GM23248 (cell line): ENCODE measurements at regions not wholly inside any gene's neighbourhood (a gene's known extent, or its start where the extent isn't known, plus 50 kb on each side); places are given as distances from the start of the nearest gene placed in this dataset.
"Not testable (repeated sequence)": the region's sequence is repeated elsewhere in the genome, so short reads cannot be mapped to it uniquely, and the experiment has no call there.

Experiments used
- EZH2 ChIP-seq: fragments of 200-600 bp; sonication (generic); IDR thresholded peaks from 2 replicates; pipeline ENCODE4 v1.6.1; 2018; ENCODE audit warnings: antibody characterized with exemption, mild to moderate bottlenecking; ENCODE audit not compliant: insufficient read depth, poor library complexity, severe bottlenecking
- EZH2phosphoT487 ChIP-seq: fragments of 200-600 bp; sonication (generic); IDR thresholded peaks from 2 replicates; pipeline ENCODE4 v1.6.1; 2018; ENCODE audit warnings: antibody characterized with exemption, moderate library complexity, mild to moderate bottlenecking, low read depth; ENCODE audit not compliant: insufficient read depth

DNA sequence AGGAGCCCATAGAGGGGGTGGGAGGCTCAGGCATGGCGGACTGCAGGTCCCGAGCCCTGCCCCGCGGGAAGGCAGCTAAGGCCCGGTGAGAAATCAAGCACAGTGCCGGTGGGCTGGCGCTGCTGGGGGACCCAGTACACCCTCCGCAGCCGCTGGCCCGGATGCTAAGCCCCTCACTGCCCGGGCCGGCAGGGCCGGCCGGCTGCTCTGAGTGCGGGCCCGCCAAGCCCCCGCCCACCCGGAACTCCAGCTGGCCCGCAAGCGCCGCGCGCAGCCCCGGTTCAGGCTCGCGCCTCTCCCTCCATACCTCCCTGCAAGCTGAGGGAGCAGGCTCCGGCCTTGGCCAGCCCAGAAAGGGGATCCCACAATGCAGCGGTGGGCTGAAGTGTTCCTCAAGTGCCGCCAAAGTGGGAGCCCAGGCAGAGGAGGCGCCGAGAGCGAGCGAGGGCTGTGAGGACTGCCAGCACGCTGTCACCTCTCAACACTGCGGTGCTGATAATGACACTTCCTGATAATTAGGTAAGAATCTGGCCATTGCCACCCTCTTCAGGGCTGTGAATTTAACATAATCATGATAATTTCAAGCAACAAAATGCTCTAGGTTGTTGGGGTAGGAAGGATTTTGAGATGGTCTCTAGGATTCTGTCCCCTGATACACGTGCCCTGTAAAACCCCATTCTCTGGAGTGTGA, 74.7 kb upstream of the TBL1XR1 start:
- not testable (repeated sequence) for TF ChIP-seq EZH2, EZH2phosphoT487
